Mesothelial cell of epicardium (in vitro differentiated cells): ENCODE measurements at regions not wholly inside any gene's neighbourhood (a gene's known extent, or its start where the extent isn't known, plus 50 kb on each side); places are given as distances from the start of the nearest gene placed in this dataset.
"Not testable (repeated sequence)": the region's sequence is repeated elsewhere in the genome, so short reads cannot be mapped to it uniquely, and the experiment has no call there.

Experiments used
- DNase-seq, 2 experiments: peaks; one replicate each; pipeline ENCODE4 v3.0.0; 2021; ENCODE audit warnings: low spot score in 2 of 2; ENCODE audit not compliant: unreplicated experiment in 2 of 2
- H3K27ac Mint-ChIP-seq: 2 replicates; pipeline ENCODE4 v1.8.0; 2021; ENCODE audit warnings: mixed read lengths
- H3K27me3 Mint-ChIP-seq: 2 replicates; pipeline ENCODE4 v1.8.0; 2021; ENCODE audit warnings: low read depth, mixed read lengths
- H3K36me3 Mint-ChIP-seq: 2 replicates; pipeline ENCODE4 v1.8.0; 2021; ENCODE audit warnings: mixed read lengths
- H3K4me1 Mint-ChIP-seq: 2 replicates; pipeline ENCODE4 v1.8.0; 2021; ENCODE audit warnings: mixed read lengths
- H3K4me3 Mint-ChIP-seq: 2 replicates; pipeline ENCODE4 v1.8.0; 2021; ENCODE audit warnings: mild to moderate bottlenecking, moderate library complexity, mixed read lengths
- H3K9me3 Mint-ChIP-seq: 2 replicates; pipeline ENCODE4 v1.8.0; 2021; ENCODE audit warnings: mixed read lengths
- CTCF ChIP-seq: fragments of 200-600 bp; sonication (generic); IDR thresholded peaks from one replicate; pipeline ENCODE4 v1.5.0; 2021; ENCODE audit warnings: antibody characterized with exemption; ENCODE audit not compliant: unreplicated experiment

GRCh38 chr7:45430397-45430796, 143.8 kb upstream of the ADCY1 start:
- Mint-ChIP-seq H3K36me3 (no peaks in the 10 kb centered on the region), H3K27me3 (peaks cover 56% of the 10 kb centered on the region), H3K9me3 (peaks cover 5% of the 10 kb centered on the region), H3K4me1 (no peaks in the 10 kb centered on the region), H3K27ac (no peak overlapping the region), H3K4me3 (no peak overlapping the region)
- DNase-seq = no peak
- no peak for TF ChIP-seq CTCF

GRCh38 chr7:45434167-45434784, 139.9 kb upstream of the ADCY1 start:
- DNase-seq = no peak
- peaks cover 14% of the 10 kb centered on the region for H3K9me3 Mint-ChIP-seq
- H3K27me3 Mint-ChIP-seq = peaks cover 64% of the 10 kb centered on the region
- no peak for TF ChIP-seq CTCF
- H3K4me1 Mint-ChIP-seq = no peaks in the 10 kb centered on the region
- no peak overlapping the region for H3K4me3 Mint-ChIP-seq
- H3K27ac Mint-ChIP-seq = no peak overlapping the region
- H3K36me3 Mint-ChIP-seq = no peaks in the 10 kb centered on the region

- no peaks in the 10 kb centered on the region for H3K4me1 Mint-ChIP-seq
- H3K4me3 Mint-ChIP-seq = no peak overlapping the region
- no peak for DNase-seq
- H3K36me3 Mint-ChIP-seq = no peaks in the 10 kb centered on the region
- peaks cover 63% of the 10 kb centered on the region for H3K27me3 Mint-ChIP-seq
- TF ChIP-seq CTCF = no peak
- H3K27ac Mint-ChIP-seq = no peak overlapping the region
- peaks cover 23% of the 10 kb centered on the region for H3K9me3 Mint-ChIP-seq
These were observed 139.0 kb upstream of the ADCY1 start for GRCh38 chr7:45435131-45435530.

- Mint-ChIP-seq H3K4me1 (no peaks in the 10 kb centered on the region), H3K36me3 (no peaks in the 10 kb centered on the region), H3K9me3 (peaks cover 23% of the 10 kb centered on the region), H3K27ac (no peak overlapping the region), H3K4me3 (no peak overlapping the region), H3K27me3 (peaks cover 58% of the 10 kb centered on the region)
- TF ChIP-seq CTCF = no peak
- DNase-seq = no peak
These were observed 138.3 kb upstream of the ADCY1 start for GRCh38 chr7:45435846-45436245.

- not testable (repeated sequence) for H3K27ac Mint-ChIP-seq, H3K4me1 Mint-ChIP-seq, H3K36me3 Mint-ChIP-seq, DNase-seq, H3K4me3 Mint-ChIP-seq
- H3K27me3 Mint-ChIP-seq = peaks cover 31% of the 10 kb centered on the region
- H3K9me3 Mint-ChIP-seq = peaks cover 19% of the 10 kb centered on the region
These were observed 133.4 kb upstream of the ADCY1 start for GRCh38 chr7:45440776-45441175.

GRCh38 chr7:45443263-45443662, 130.9 kb upstream of the ADCY1 start:
- Mint-ChIP-seq H3K36me3 (no peaks in the 10 kb centered on the region), H3K4me3 (no peak overlapping the region), H3K27me3 (peaks cover 20% of the 10 kb centered on the region), H3K27ac (no peak overlapping the region), H3K4me1 (no peaks in the 10 kb centered on the region), H3K9me3 (peaks cover 28% of the 10 kb centered on the region)
- TF ChIP-seq CTCF = no peak
- DNase-seq = no peak
